BLaER1 treated with 17β-estradiol and CSF1 and Interleukin-3, amounts not matched to agents 10 nM and 100 nM (cell line): ENCODE measurements at regions not wholly inside any gene's neighbourhood (a gene's known extent, or its start where the extent isn't known, plus 50 kb on each side); places are given as distances from the start of the nearest gene placed in this dataset.
A peak's percentile ranks its signal among the peaks of the same experiment; 100 is the strongest.

Experiments used
- H3K27ac ChIP-seq, 11 experiments: shearing (Covaris generic); formaldehyde crosslinking; 2 replicates each; pipeline ENCODE4 v1.8.1; 2022
- H3K27me3 ChIP-seq, 11 experiments: shearing (Covaris generic); formaldehyde crosslinking; 2 replicates each; pipeline ENCODE4 v1.8.1; 2022
- H3K36me3 ChIP-seq, 11 experiments: shearing (Covaris generic); formaldehyde crosslinking; 2 replicates each; pipeline ENCODE4 v1.8.1; 2022
- H3K4me1 ChIP-seq, 10 experiments: shearing (Covaris generic); formaldehyde crosslinking; 2 replicates each; pipeline ENCODE4 v1.8.1; 2022
- H3K4me2 ChIP-seq, 11 experiments: shearing (Covaris generic); formaldehyde crosslinking; 2 replicates each; pipeline ENCODE4 v1.8.1; 2022
- H3K4me3 ChIP-seq, 10 experiments: shearing (Covaris generic); formaldehyde crosslinking; 2 replicates each; pipeline ENCODE4 v1.8.1; 2022
- H3K9ac ChIP-seq, 11 experiments: shearing (Covaris generic); formaldehyde crosslinking; 2 replicates each; pipeline ENCODE4 v1.8.1; 2022
- H3K9me3 ChIP-seq, 11 experiments: shearing (Covaris generic); formaldehyde crosslinking; replicated peaks in 1 of 11; 2 replicates each; pipeline ENCODE4 v1.8.1; 2022
- H4K20me1 ChIP-seq, 11 experiments: shearing (Covaris generic); formaldehyde crosslinking; 2 replicates each; pipeline ENCODE4 v1.8.1; 2022
- Cebpa-rat ChIP-seq, 11 experiments: shearing (Covaris generic); IDR thresholded peaks; 2 replicates each; pipeline ENCODE4 v1.8.1; 2022

DNA sequence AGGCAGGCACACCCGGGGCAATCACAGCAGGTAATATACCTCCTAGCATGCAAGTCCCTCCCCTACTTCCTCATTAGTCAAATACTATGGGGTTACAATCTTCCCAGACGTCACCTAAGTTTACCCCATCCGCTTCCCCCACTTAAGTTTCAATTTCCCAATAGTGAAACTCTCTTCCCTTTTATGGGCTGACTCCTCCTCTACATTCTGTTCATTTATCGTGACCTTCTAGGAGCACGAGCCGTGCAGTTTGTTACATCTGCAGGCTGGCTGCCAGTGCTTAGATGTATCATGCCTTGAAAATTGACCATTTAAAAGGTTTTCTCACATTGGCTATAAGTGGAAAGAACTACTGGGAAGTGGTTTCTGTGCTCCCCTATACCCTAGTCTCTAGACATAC, 1357.8 kb upstream of the CRIM1 start:
- Histone ChIP-seq H3K27ac (no peak overlapping the region), H4K20me1 (no peaks in the 10 kb centered on the region), H3K9me3 (peaks cover 0 to 1% (median 0%) of the 10 kb centered on the region in 11 experiments; a peak in 2 of 22 replicates), H3K4me1 (no peaks in the 10 kb centered on the region), H3K36me3 (no peaks in the 10 kb centered on the region), H3K9ac (no peak overlapping the region), H3K4me3 (no peak overlapping the region), H3K27me3 (no peaks in the 10 kb centered on the region), H3K4me2 (no peak overlapping the region)
- TF ChIP-seq Cebpa-rat (IDR thresholded peaks at IDR 0.05) = no peak

DNA sequence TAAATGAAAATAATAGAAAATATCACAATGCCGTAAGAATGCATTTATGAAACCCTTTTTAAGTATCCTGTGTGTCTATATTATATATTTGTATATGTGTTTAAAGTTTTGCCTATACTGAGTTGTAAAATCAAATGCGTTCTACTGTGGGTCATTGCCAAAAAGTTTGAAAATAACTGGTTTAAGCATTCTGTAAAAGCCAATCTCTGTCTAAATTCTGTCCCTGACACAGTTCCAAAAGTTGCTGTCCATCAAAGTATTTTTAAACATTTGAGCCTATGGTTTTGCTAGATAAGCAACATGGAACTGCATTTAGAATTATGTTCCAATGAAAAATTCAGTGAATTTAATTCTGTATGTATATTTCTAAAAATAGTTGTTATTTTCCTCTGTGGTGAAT, 1360.4 kb upstream of the CRIM1 start:
- Histone ChIP-seq H3K4me1 (peaks cover 0 to 11% (median 0%) of the 10 kb centered on the region in 10 experiments; a peak in 2 of 20 replicates), H3K36me3 (no peaks in the 10 kb centered on the region), H3K9ac (no peak overlapping the region), H3K9me3 (peaks cover 0 to 12% (median 8%) of the 10 kb centered on the region in 11 experiments; a peak in 14 of 22 replicates), H3K4me3 (no peak overlapping the region), H3K4me2 (no peak overlapping the region), H3K27ac (no peak overlapping the region), H3K27me3 (no peaks in the 10 kb centered on the region), H4K20me1 (no peaks in the 10 kb centered on the region)
- no peak for TF ChIP-seq Cebpa-rat (IDR thresholded peaks at IDR 0.05)

DNA sequence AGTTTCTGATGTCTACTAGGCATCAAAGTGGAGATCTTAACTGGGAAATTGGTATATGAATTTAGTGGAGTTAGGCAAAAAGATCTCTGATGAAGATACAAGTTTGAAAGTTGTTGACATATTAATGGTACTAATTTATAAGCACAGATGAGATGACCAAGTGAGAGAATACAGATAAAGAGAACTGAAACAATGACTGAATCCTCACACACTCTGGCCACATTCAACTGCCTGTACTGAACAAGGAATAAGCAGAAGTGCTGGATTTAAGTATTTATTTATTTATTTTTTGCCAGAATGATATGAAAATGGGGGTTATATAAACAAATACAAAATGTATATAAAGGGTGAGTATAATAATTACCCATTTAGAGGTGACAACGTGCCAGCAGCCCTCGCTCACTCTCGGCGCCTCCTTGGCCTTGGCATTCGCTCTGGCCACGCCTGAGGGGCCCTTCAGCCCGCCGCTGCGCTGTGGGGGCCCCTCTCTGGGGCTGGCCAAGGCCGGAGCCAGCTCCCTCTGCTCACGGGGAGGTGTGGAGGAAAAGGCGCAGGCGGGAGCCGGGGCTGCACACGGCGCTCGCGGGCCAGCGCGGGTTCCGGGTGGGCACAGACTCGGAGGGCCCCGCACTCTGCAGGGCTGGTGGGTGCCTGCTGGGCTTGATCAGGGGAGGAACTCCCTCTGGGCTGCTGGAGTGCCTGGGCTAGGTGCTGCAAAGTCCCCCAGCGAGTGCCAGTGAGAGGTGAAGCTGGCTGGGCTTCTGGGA, 1363.9 kb upstream of the CRIM1 start:
- no peak for TF ChIP-seq Cebpa-rat (IDR thresholded peaks at IDR 0.05)
- H3K27ac ChIP-seq = no peak overlapping the region
- peaks cover 0 to 12% (median 8%) of the 10 kb centered on the region in 11 experiments; a peak in 14 of 22 replicates for H3K9me3 ChIP-seq
- H3K4me3 ChIP-seq = no peak overlapping the region
- H3K36me3 ChIP-seq = no peaks in the 10 kb centered on the region
- H3K27me3 ChIP-seq = no peaks in the 10 kb centered on the region
- H3K4me2 ChIP-seq = peak overlapping the region in 1 of 11 experiments; percentile 38; a peak in 1 of 22 replicates
- peaks cover 0 to 11% (median 0%) of the 10 kb centered on the region in 10 experiments; a peak in 2 of 20 replicates for H3K4me1 ChIP-seq
- no peak overlapping the region for H3K9ac ChIP-seq
- H4K20me1 ChIP-seq = no peaks in the 10 kb centered on the region

DNA sequence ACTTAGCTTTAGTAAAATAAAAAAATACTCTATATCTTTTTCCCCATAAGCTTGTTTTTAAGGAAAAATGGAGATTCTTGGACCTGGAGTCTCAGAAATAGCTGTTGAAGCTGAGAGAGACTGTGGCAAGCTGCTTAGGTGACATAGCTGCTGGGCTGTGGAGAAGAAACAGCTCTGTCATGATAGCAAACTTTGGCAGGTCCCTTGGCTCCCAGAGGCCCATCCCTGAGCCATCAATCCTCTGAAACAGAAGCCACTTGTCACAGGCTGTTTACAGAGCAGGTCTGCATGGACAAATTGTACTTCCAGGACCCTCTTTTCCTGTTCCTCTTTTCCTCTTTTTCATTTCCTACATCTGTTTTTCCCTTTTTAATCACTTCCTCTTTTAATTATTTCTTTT, 1370.1 kb upstream of the CRIM1 start:
- Histone ChIP-seq H3K27ac (no peak overlapping the region), H3K4me3 (no peak overlapping the region), H3K4me1 (peaks cover 0 to 6% (median 2%) of the 10 kb centered on the region in 10 experiments; a peak in 9 of 20 replicates), H3K9ac (no peak overlapping the region), H3K27me3 (no peaks in the 10 kb centered on the region), H4K20me1 (no peaks in the 10 kb centered on the region), H3K36me3 (no peaks in the 10 kb centered on the region), H3K4me2 (peak overlapping the region in 3 of 11 experiments; percentile 12 to 42 (median 16); a peak in 3 of 22 replicates), H3K9me3 (no peaks in the 10 kb centered on the region)
- no peak for TF ChIP-seq Cebpa-rat (IDR thresholded peaks at IDR 0.05)

DNA sequence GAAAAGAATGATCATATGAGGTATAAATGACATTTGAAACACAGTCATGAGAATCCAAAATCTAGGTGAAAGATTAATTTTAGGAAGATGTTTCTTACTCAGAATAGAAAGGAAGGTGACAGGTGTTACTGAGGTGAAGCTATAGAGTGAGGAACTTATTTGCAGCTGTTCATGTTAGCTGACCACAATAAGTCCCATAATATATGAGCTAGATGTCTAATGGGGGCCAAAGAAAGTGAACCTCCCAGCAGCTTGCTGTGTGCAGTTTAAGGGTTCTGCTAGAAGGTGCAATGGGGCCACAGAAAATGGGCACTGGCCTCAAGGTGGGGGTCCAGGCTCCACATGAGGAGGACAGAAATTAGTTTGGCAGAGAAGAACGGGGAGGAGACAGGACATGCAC, 1374.9 kb upstream of the CRIM1 start:
- Histone ChIP-seq H3K36me3 (no peaks in the 10 kb centered on the region), H3K9me3 (no peaks in the 10 kb centered on the region), H3K27ac (no peak overlapping the region), H3K9ac (no peak overlapping the region), H3K27me3 (no peaks in the 10 kb centered on the region), H3K4me3 (no peak overlapping the region), H3K4me2 (no peak overlapping the region), H3K4me1 (peaks cover 0 to 5% (median 2%) of the 10 kb centered on the region in 10 experiments; a peak in 9 of 20 replicates), H4K20me1 (no peaks in the 10 kb centered on the region)
- no peak for TF ChIP-seq Cebpa-rat (IDR thresholded peaks at IDR 0.05)

DNA sequence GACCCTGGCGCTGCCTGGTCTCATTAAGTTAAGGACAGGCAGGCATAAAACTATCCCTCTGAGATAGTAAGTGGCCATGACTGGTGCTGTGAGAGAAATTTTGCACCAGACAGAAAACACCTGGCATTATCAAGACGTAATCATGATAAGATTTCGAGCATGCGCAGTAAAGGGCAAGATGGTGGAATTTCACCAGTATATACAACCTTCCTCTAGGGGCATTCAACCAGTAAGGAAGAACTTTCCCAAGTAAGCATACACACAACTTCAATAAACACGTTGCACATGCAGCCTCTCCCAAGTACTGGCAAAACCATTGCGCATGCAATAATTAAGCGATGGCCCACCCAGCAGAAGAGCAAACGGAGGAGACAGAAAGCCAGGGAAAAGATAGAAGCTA, 1376.4 kb upstream of the CRIM1 start:
- Histone ChIP-seq H3K27ac (no peak overlapping the region), H3K36me3 (no peaks in the 10 kb centered on the region), H3K4me1 (no peaks in the 10 kb centered on the region), H3K9me3 (no peaks in the 10 kb centered on the region), H3K4me2 (no peak overlapping the region), H4K20me1 (no peaks in the 10 kb centered on the region), H3K4me3 (no peak overlapping the region), H3K27me3 (no peaks in the 10 kb centered on the region), H3K9ac (no peak overlapping the region)
- TF ChIP-seq Cebpa-rat (IDR thresholded peaks at IDR 0.05) = no peak

DNA sequence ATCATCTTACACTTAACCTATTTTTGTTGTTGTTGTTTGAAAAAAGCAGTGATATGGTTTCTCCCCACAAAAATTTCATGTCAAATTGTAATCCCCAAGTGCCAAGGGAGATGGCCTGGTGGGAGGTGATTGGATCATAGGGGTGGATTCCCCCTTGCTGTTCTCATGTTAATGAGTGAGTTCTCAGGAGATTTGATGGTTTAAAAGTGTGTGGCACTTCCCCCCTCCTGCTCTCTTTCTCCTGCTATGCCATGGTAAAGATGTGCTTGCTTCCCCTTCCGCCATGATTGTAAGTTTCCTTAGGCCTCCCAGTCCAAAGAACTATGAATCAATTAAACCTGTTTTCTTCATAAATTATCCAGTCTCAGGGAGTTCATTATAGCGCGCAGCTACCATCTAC, 1362.7 kb upstream of the FAM98A start:
- TF ChIP-seq Cebpa-rat (IDR thresholded peaks at IDR 0.05) = no peak
- no peak overlapping the region for H3K27ac ChIP-seq
- no peak overlapping the region for H3K4me2 ChIP-seq
- H3K36me3 ChIP-seq = no peaks in the 10 kb centered on the region
- H3K9ac ChIP-seq = no peak overlapping the region
- no peaks in the 10 kb centered on the region for H4K20me1 ChIP-seq
- no peaks in the 10 kb centered on the region for H3K4me1 ChIP-seq
- H3K27me3 ChIP-seq = no peaks in the 10 kb centered on the region
- no peaks in the 10 kb centered on the region for H3K9me3 ChIP-seq
- H3K4me3 ChIP-seq = no peak overlapping the region

DNA sequence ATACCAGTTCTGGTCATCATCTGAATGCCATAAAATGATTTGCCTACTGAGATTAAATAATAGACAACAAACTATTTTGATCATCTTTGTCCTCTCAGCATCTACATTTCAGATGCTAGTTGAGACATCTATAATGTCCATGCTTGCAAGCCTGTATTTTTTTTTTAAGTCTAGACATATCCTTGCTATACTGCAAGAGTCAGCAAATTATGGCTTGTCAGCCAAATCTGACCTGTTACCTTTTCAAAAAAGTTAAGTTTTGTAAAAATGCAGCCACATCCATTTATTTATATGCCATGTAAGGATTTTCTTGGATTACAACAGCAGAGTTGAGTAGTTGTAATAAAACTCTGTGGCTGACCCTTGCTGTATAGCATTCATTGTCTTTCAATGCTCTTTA, 1355.7 kb upstream of the FAM98A start:
- Histone ChIP-seq H3K27ac (no peak overlapping the region), H4K20me1 (no peaks in the 10 kb centered on the region), H3K36me3 (no peaks in the 10 kb centered on the region), H3K4me1 (no peaks in the 10 kb centered on the region), H3K4me3 (no peak overlapping the region), H3K9me3 (no peaks in the 10 kb centered on the region), H3K4me2 (no peak overlapping the region), H3K9ac (no peak overlapping the region), H3K27me3 (no peaks in the 10 kb centered on the region)
- TF ChIP-seq Cebpa-rat (IDR thresholded peaks at IDR 0.05) = no peak

DNA sequence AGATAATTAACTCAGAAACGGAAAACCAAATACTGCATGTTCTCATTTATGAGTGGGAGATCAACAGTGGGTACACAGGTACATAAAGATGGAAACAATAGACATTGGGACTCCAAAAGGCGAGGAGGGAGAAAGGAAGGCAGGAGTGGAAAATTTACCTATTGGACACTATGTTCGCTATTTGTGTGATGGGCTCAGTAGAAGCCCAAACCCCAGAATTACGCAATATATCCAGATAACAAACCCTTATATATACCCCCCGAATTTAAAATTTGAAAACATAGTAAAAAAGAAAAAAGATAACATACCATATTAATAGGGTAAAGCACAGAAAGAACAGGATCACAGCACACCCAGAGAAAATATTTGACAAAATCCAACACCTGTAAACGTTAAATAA, 1351.7 kb upstream of the FAM98A start:
- peak in 5 of 11 experiments; percentile 19 to 68 (median 61); a peak in 8 of 22 replicates for TF ChIP-seq Cebpa-rat (IDR thresholded peaks at IDR 0.05)
- Histone ChIP-seq H3K4me2 (no peak overlapping the region), H3K36me3 (no peaks in the 10 kb centered on the region), H3K27me3 (no peaks in the 10 kb centered on the region), H4K20me1 (no peaks in the 10 kb centered on the region), H3K27ac (no peak overlapping the region), H3K4me1 (no peaks in the 10 kb centered on the region), H3K9ac (no peak overlapping the region), H3K9me3 (peaks cover 0 to 8% (median 0%) of the 10 kb centered on the region in 11 experiments; a peak in 2 of 22 replicates), H3K4me3 (no peak overlapping the region)

DNA sequence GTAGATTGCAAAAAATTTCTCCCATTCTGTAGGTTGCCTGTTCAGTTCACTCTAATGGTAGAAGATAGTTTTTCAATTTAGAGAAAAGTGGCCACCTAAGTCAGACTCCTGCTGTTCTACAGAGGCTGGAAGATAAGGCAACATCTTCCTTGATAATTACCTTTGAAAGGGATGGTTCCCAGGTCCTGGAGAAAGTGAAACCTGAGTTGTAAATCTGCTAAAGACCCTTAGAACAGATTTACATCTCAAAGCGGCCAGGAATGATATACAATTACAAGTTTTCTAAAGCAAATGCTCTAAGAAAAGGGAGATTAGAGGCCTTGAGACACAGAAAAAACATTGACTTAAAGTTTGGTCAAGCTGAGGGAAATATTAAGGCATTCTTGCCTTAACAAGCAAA, 1350.2 kb upstream of the FAM98A start:
- no peak overlapping the region for H3K4me2 ChIP-seq
- H3K36me3 ChIP-seq = no peaks in the 10 kb centered on the region
- no peaks in the 10 kb centered on the region for H3K4me1 ChIP-seq
- no peaks in the 10 kb centered on the region for H4K20me1 ChIP-seq
- no peak for TF ChIP-seq Cebpa-rat (IDR thresholded peaks at IDR 0.05)
- no peak overlapping the region for H3K9ac ChIP-seq
- H3K27me3 ChIP-seq = no peaks in the 10 kb centered on the region
- peaks cover 0 to 8% (median 0%) of the 10 kb centered on the region in 11 experiments; a peak in 2 of 22 replicates for H3K9me3 ChIP-seq
- no peak overlapping the region for H3K27ac ChIP-seq
- H3K4me3 ChIP-seq = no peak overlapping the region
